BLaER1 treated with 17β-estradiol and CSF1 and Interleukin-3, amounts not matched to agents 10 nM and 100 nM (cell line): ENCODE measurements at regions not wholly inside any gene's neighbourhood (a gene's known extent, or its start where the extent isn't known, plus 50 kb on each side); places are given as distances from the start of the nearest gene placed in this dataset.

Source experiments
- H3K27ac ChIP-seq, 11 experiments: shearing (Covaris generic); formaldehyde crosslinking; 2 replicates each; pipeline ENCODE4 v1.8.1; 2022
- H3K27me3 ChIP-seq, 11 experiments: shearing (Covaris generic); formaldehyde crosslinking; 2 replicates each; pipeline ENCODE4 v1.8.1; 2022
- H3K36me3 ChIP-seq, 11 experiments: shearing (Covaris generic); formaldehyde crosslinking; 2 replicates each; pipeline ENCODE4 v1.8.1; 2022
- H3K4me1 ChIP-seq, 10 experiments: shearing (Covaris generic); formaldehyde crosslinking; 2 replicates each; pipeline ENCODE4 v1.8.1; 2022
- H3K4me2 ChIP-seq, 11 experiments: shearing (Covaris generic); formaldehyde crosslinking; 2 replicates each; pipeline ENCODE4 v1.8.1; 2022
- H3K4me3 ChIP-seq, 10 experiments: shearing (Covaris generic); formaldehyde crosslinking; 2 replicates each; pipeline ENCODE4 v1.8.1; 2022
- H3K9ac ChIP-seq, 11 experiments: shearing (Covaris generic); formaldehyde crosslinking; 2 replicates each; pipeline ENCODE4 v1.8.1; 2022
- H3K9me3 ChIP-seq, 11 experiments: shearing (Covaris generic); formaldehyde crosslinking; replicated peaks in 1 of 11; 2 replicates each; pipeline ENCODE4 v1.8.1; 2022
- H4K20me1 ChIP-seq, 11 experiments: shearing (Covaris generic); formaldehyde crosslinking; 2 replicates each; pipeline ENCODE4 v1.8.1; 2022
- Cebpa-rat ChIP-seq, 11 experiments: shearing (Covaris generic); IDR thresholded peaks; 2 replicates each; pipeline ENCODE4 v1.8.1; 2022

- 0 out of 22 replicates have a peak overlapping the region, but pooled peaks of 1 of the 11 experiments have one; percentile 7 for H3K27ac ChIP-seq
- no peaks in the 10 kb centered on the region for H4K20me1 ChIP-seq
- no peak overlapping the region for H3K9ac ChIP-seq
- no peaks in the 10 kb centered on the region for H3K9me3 ChIP-seq
- H3K36me3 ChIP-seq = no peaks in the 10 kb centered on the region
- no peak for TF ChIP-seq Cebpa-rat (IDR thresholded peaks at IDR 0.05)
- peaks cover 4 to 30% (median 8%) of the 10 kb centered on the region in 10 experiments; a peak in 12 of 20 replicates for H3K4me1 ChIP-seq
- H3K4me3 ChIP-seq = no peak overlapping the region
- no peaks in the 10 kb centered on the region for H3K27me3 ChIP-seq
- peak overlapping the region in 7 of 11 experiments; percentile 1 to 72 (median 20); a peak in 10 of 22 replicates for H3K4me2 ChIP-seq
Measured at GRCh38 chr5:24899180-24899579, 254.4 kb upstream of the CDH10 start.

- Histone ChIP-seq H3K36me3 (no peaks in the 10 kb centered on the region), H3K4me3 (no peak overlapping the region), H3K4me2 (no peak overlapping the region), H3K9ac (no peak overlapping the region), H3K27me3 (no peaks in the 10 kb centered on the region), H4K20me1 (no peaks in the 10 kb centered on the region), H3K4me1 (no peaks in the 10 kb centered on the region), H3K27ac (no peak overlapping the region), H3K9me3 (no peaks in the 10 kb centered on the region)
- TF ChIP-seq Cebpa-rat (IDR thresholded peaks at IDR 0.05) = no peak
Measured at GRCh38 chr5:24864244-24864643, 219.5 kb upstream of the CDH10 start.

DNA sequence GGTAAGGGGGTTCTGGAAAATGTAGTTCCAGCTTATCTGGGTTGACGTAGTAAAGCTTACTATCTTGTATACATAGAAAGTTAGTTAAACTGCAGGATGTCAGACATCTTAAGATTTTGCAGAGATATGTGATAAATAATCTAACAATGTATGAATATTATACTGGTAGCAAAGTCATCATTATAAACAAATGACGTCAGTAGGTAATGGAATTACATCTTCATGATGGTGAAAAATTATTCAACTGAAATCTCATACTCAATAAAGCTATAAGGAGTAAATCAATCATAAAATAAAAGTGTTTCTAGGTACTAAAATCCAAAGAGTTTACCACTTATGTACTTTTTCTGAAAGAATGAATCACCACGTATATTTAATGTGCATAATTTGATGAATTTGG is 217.3 kb upstream of the CDH10 start:
- no peak for TF ChIP-seq Cebpa-rat (IDR thresholded peaks at IDR 0.05)
- H3K4me2 ChIP-seq = no peak overlapping the region
- no peak overlapping the region for H3K9ac ChIP-seq
- H3K27me3 ChIP-seq = no peaks in the 10 kb centered on the region
- H3K4me3 ChIP-seq = no peak overlapping the region
- no peaks in the 10 kb centered on the region for H3K4me1 ChIP-seq
- no peaks in the 10 kb centered on the region for H3K9me3 ChIP-seq
- H4K20me1 ChIP-seq = no peaks in the 10 kb centered on the region
- H3K27ac ChIP-seq = no peak overlapping the region
- H3K36me3 ChIP-seq = no peaks in the 10 kb centered on the region

DNA sequence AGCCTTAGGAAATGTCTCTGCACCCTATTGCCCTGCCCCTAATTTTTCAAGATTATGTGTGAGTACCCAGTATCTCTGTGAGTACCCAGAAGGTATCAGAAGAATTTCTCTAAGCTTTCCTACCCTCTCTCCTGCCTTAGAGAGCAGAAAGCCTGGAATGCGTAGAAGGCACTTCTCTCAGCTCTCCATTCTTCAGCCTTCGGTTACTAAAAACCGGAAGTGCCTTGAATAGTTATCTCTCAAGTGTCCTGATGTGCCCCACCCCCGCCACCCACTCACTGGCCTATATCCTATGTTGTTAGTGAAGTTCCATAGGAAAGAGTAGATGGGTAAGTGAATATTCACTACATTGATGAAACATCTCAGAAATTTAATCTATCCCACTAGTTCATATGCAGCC is 210.7 kb upstream of the CDH10 start:
- Histone ChIP-seq H3K9ac (no peak overlapping the region), H3K4me1 (no peaks in the 10 kb centered on the region), H3K9me3 (no peaks in the 10 kb centered on the region), H3K36me3 (no peaks in the 10 kb centered on the region), H3K4me2 (no peak overlapping the region), H3K27ac (no peak overlapping the region), H3K27me3 (no peaks in the 10 kb centered on the region), H4K20me1 (no peaks in the 10 kb centered on the region), H3K4me3 (no peak overlapping the region)
- no peak for TF ChIP-seq Cebpa-rat (IDR thresholded peaks at IDR 0.05)

DNA sequence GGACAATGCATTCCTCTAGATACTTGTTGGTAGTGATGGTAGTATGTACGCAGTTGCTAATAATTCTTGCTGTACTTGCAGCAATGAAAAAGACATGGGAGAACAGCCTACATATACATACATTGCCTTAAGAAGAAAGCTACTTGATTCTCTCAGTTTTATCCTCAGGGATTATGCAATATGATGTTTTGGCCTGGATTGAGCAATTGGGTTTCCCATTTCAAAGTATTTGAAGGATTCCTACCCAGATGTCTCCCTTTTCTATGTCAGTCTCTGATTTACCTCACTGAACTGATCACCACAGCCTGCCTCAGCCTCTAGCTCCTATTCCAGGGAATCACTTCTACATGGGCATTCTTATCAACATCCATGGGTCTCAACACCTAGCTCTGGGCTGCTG is 210.1 kb upstream of the CDH10 start:
- Histone ChIP-seq H4K20me1 (no peaks in the 10 kb centered on the region), H3K9ac (no peak overlapping the region), H3K27me3 (no peaks in the 10 kb centered on the region), H3K4me2 (no peak overlapping the region), H3K4me1 (no peaks in the 10 kb centered on the region), H3K36me3 (no peaks in the 10 kb centered on the region), H3K4me3 (no peak overlapping the region), H3K27ac (no peak overlapping the region), H3K9me3 (no peaks in the 10 kb centered on the region)
- TF ChIP-seq Cebpa-rat (IDR thresholded peaks at IDR 0.05) = no peak

DNA sequence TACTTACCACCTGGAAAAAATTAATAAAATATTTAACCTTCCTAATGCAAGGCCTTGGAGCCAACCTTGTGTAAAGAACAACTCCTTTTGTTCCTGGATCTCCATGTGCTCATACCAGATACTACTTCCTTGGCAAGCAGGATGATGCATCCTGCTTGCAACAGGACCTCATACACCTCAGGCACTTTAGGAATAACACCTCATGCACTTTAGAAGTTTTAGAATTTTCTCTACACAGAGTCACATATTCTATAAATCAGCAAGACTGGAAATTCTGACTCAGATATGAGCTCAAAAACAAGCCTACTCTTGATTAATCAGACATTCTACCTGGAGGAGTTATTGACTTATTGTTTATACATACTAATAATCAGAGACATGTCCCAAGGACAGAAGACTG is 209.6 kb upstream of the CDH10 start:
- no peak overlapping the region for H3K27ac ChIP-seq
- no peak overlapping the region for H3K4me2 ChIP-seq
- no peaks in the 10 kb centered on the region for H3K9me3 ChIP-seq
- no peaks in the 10 kb centered on the region for H4K20me1 ChIP-seq
- H3K36me3 ChIP-seq = no peaks in the 10 kb centered on the region
- H3K27me3 ChIP-seq = no peaks in the 10 kb centered on the region
- no peak for TF ChIP-seq Cebpa-rat (IDR thresholded peaks at IDR 0.05)
- H3K4me3 ChIP-seq = no peak overlapping the region
- H3K9ac ChIP-seq = no peak overlapping the region
- no peaks in the 10 kb centered on the region for H3K4me1 ChIP-seq

GRCh38 chr5:24850926-24851486 is 206.2 kb upstream of the CDH10 start:
- no peaks in the 10 kb centered on the region for H3K36me3 ChIP-seq
- H3K9me3 ChIP-seq = no peaks in the 10 kb centered on the region
- TF ChIP-seq Cebpa-rat (IDR thresholded peaks at IDR 0.05) = no peak
- no peak overlapping the region for H3K4me3 ChIP-seq
- H4K20me1 ChIP-seq = no peaks in the 10 kb centered on the region
- H3K4me1 ChIP-seq = no peaks in the 10 kb centered on the region
- H3K9ac ChIP-seq = no peak overlapping the region
- no peak overlapping the region for H3K27ac ChIP-seq
- no peaks in the 10 kb centered on the region for H3K27me3 ChIP-seq
- no peak overlapping the region for H3K4me2 ChIP-seq

GRCh38 chr5:24849210-24849609 is 204.4 kb upstream of the CDH10 start:
- Histone ChIP-seq H3K36me3 (no peaks in the 10 kb centered on the region), H3K4me3 (no peak overlapping the region), H3K27ac (no peak overlapping the region), H3K9me3 (no peaks in the 10 kb centered on the region), H3K4me1 (no peaks in the 10 kb centered on the region), H3K27me3 (no peaks in the 10 kb centered on the region), H4K20me1 (no peaks in the 10 kb centered on the region), H3K9ac (no peak overlapping the region), H3K4me2 (no peak overlapping the region)
- TF ChIP-seq Cebpa-rat (IDR thresholded peaks at IDR 0.05) = no peak

DNA sequence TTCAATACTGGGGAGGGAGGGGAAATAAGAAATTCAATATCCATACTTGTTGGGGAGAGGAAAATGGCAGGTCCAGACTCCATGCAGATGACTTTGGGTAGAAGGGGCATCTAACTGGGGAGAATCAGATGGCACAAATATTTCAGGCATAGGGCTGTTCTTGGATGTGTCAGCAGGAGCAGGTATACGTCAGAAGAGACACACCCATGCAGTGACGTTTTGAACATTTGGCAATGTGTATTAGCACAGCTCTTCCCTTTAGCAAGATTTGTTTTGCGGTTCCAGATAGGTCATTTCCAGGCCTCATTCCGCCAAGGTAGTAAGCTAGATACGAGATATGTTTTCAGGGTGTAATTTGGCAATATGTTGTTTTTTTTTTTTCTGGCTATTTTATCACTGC is 187.2 kb upstream of the CDH10 start:
- Histone ChIP-seq H3K27ac (no peak overlapping the region), H3K9me3 (no peaks in the 10 kb centered on the region), H3K36me3 (no peaks in the 10 kb centered on the region), H3K4me3 (no peak overlapping the region), H3K9ac (no peak overlapping the region), H3K27me3 (no peaks in the 10 kb centered on the region), H3K4me2 (no peak overlapping the region), H3K4me1 (no peaks in the 10 kb centered on the region), H4K20me1 (no peaks in the 10 kb centered on the region)
- TF ChIP-seq Cebpa-rat (IDR thresholded peaks at IDR 0.05) = no peak

GRCh38 chr5:24823625-24824024 is 178.8 kb upstream of the CDH10 start:
- H3K27me3 ChIP-seq = no peaks in the 10 kb centered on the region

More at GRCh38 chr5:24823625-24824024, 178.8 kb upstream of the CDH10 start:
- TF ChIP-seq Cebpa-rat (IDR thresholded peaks at IDR 0.05) = no peak
- no peaks in the 10 kb centered on the region for H3K4me1 ChIP-seq
- no peak overlapping the region for H3K27ac ChIP-seq
- H3K9me3 ChIP-seq = no peaks in the 10 kb centered on the region
- no peaks in the 10 kb centered on the region for H4K20me1 ChIP-seq
- H3K4me3 ChIP-seq = no peak overlapping the region
- no peak overlapping the region for H3K9ac ChIP-seq
- no peak overlapping the region for H3K4me2 ChIP-seq
- no peaks in the 10 kb centered on the region for H3K36me3 ChIP-seq
